Vagina (tissue), 2 donors: ENCODE measurements at regions not wholly inside any gene's neighbourhood (a gene's known extent, or its start where the extent isn't known, plus 50 kb on each side); places are given as distances from the start of the nearest gene placed in this dataset.

Source experiments
- CTCF ChIP-seq, 3 experiments: fragments of 450-650 bp in 2 of 3; fragments of 200-600 bp in 1 of 3; sonication (generic) in 1 of 3; IDR thresholded peaks; one replicate each; pipeline ENCODE4 v1.5.1; 2017 to 2019; ENCODE audit warnings: antibody characterized with exemption in 3 of 3, mild to moderate bottlenecking in 2 of 3, moderate library complexity in 2 of 3
- POLR2AphosphoS5 ChIP-seq, 2 donors: sonication (generic); formaldehyde crosslinking; IDR thresholded peaks; one replicate each; pipeline ENCODE4 v1.9.0; 2017; ENCODE audit warnings: antibody characterized with exemption in 2 of 2, mild to moderate bottlenecking in 2 of 2, low read depth in 1 of 2; ENCODE audit not compliant: insufficient read depth in 1 of 2

- no peak for TF ChIP-seq CTCF (IDR thresholded peaks at IDR 0.05)
- TF ChIP-seq POLR2AphosphoS5 (IDR thresholded peaks at IDR 0.05; ENCODE audit: insufficient read depth in 1 of 2, low read depth in 1 of 2) = no peak
Measured at GRCh38 chr2:82803307-82803706, 1655.8 kb downstream of the SUCLG1 start.
